ENCODE measurements at regions not wholly inside any gene's neighbourhood (a gene's known extent, or its start where the extent isn't known, plus 50 kb on each side); places are given as distances from the start of the nearest gene placed in this dataset.

DNA sequence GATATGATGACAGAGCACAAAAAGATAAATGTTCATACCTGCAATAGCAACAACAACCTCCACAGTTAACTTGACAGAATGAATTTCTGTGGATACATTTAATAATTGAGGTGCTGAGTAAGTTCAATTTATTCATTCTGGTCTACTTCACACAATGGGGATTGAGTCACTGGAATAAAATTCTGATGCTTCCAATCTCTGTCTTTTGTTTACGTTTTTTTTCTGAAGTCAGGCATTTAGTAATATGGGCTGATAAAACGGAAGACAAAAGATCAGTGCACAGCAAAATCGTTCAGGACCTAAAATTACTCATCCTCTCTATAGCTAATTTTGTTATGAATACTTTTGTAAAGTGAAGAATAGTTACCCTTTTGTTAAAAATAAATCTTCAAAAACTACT, 565.9 kb upstream of the CCDC54 start:
- Histone ChIP-seq H3K36me3 (no peaks in the 10 kb centered on the region), H3K27me3 (no peaks in the 10 kb centered on the region), H3K27ac (no peak overlapping the region), H3K9me3 (no peaks in the 10 kb centered on the region), H3K4me3 (no peak overlapping the region), H3K4me1 (no peaks in the 10 kb centered on the region)
- no peak for TF ChIP-seq CTCF (IDR thresholded peaks at IDR 0.05)
- no peak for TF ChIP-seq POLR2A (IDR thresholded peaks at IDR 0.05)
- intact Hi-C loops (cut with DNase I; ENCODE audit: low total_unique reads): no loop called here
- no peak for DNase-seq

GRCh38 chr3:106813742-106814141, 563.5 kb upstream of the CCDC54 start:
- Histone ChIP-seq H3K4me1 (no peaks in the 10 kb centered on the region), H3K36me3 (no peaks in the 10 kb centered on the region), H3K27ac (no peak overlapping the region), H3K4me3 (no peak overlapping the region), H3K9me3 (no peaks in the 10 kb centered on the region), H3K27me3 (no peaks in the 10 kb centered on the region)
- DNase-seq: no peak
- intact Hi-C loops (cut with DNase I; ENCODE audit: low total_unique reads): no loop called here
- TF ChIP-seq CTCF (IDR thresholded peaks at IDR 0.05): no peak

- Histone ChIP-seq H3K4me1 (no peaks in the 10 kb centered on the region), H3K27me3 (no peaks in the 10 kb centered on the region), H3K4me3 (no peak overlapping the region), H3K9me3 (no peaks in the 10 kb centered on the region), H3K36me3 (no peaks in the 10 kb centered on the region), H3K27ac (no peak overlapping the region)
- no peak for DNase-seq
- intact Hi-C loops (cut with DNase I; ENCODE audit: low total_unique reads): no loop called here
- TF ChIP-seq POLR2A (IDR thresholded peaks at IDR 0.05) (no peak), CTCF (IDR thresholded peaks at IDR 0.05) (no peak)
Observed at GRCh38 chr3:106814231-106814630, 563.0 kb upstream of the CCDC54 start.

DNA sequence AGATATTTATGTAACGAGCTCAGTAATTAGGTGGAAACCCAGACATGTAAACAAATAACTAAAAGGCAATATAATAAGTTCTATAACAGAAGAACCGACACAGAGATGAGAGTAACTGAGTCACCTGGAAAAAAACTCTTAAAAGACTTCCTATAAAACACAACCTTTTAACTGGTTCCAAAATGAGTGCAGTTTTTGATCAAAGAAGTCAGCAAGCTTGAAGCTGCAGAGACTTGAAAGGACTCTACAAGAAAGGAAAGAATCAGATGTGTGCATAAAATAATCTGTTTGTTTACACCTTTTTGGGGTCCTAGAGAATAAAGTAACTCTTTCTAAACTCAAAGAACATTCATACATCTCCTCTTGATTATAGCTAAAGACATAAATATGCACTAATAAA, 560.4 kb upstream of the CCDC54 start:
- no peaks in the 10 kb centered on the region for H3K27me3 ChIP-seq
- H3K36me3 ChIP-seq: no peaks in the 10 kb centered on the region
- H3K4me1 ChIP-seq: no peaks in the 10 kb centered on the region
- no peaks in the 10 kb centered on the region for H3K9me3 ChIP-seq
- H3K27ac ChIP-seq: no peak overlapping the region
- no peak overlapping the region for H3K4me3 ChIP-seq
- no peak for DNase-seq
- intact Hi-C loops (cut with DNase I; ENCODE audit: low total_unique reads): no loop called here
- TF ChIP-seq CTCF (IDR thresholded peaks at IDR 0.05) (no peak), POLR2A (IDR thresholded peaks at IDR 0.05) (no peak)

DNA sequence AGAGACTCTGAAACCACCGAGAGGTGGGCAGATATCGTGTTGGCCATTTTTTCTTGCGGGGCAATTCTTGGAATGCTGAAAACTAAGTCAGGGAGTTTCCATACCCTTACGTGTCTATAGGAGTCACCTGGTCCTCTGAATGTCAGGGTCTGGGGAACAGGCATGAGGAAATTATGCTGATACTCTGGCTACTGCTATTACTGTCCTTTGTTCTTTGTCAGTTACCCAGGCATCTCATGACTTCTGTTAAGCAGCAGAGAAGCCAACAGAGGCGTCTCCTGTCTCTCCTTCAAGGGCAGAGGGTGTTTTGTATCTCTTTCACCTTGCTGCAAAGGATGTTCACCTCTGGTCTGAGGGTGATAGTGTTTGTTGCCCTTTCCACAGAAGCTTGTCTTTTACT, 559.5 kb upstream of the CCDC54 start:
- no peaks in the 10 kb centered on the region for H3K27me3 ChIP-seq
- intact Hi-C loops (cut with DNase I; ENCODE audit: low total_unique reads): no loop called here
- no peaks in the 10 kb centered on the region for H3K9me3 ChIP-seq
- no peak for TF ChIP-seq CTCF (IDR thresholded peaks at IDR 0.05)
- no peak for TF ChIP-seq POLR2A (IDR thresholded peaks at IDR 0.05)
- no peak overlapping the region for H3K27ac ChIP-seq
- no peak for DNase-seq
- H3K4me1 ChIP-seq: no peaks in the 10 kb centered on the region
- no peaks in the 10 kb centered on the region for H3K36me3 ChIP-seq
- H3K4me3 ChIP-seq: no peak overlapping the region

All from uterus (tissue), 3 donors.